Adrenal gland (tissue), 9 donors: ENCODE measurements at regions not wholly inside any gene's neighbourhood (a gene's known extent, or its start where the extent isn't known, plus 50 kb on each side); places are given as distances from the start of the nearest gene placed in this dataset.

ENCODE experiments used
- DNase-seq, 7 donors: peaks; one replicate each; pipeline ENCODE4 v3.0.0-alpha.2; 2019 to 2020
- H3K27ac ChIP-seq, 5 donors: fragments of 200-600 bp; sonication (generic) in 4 of 5; 1 replicate in 3 of 5; 2 replicates in 2 of 5; pipeline versions ENCODE4 v1.5.1 to v1.8.0; 2016 to 2020; ENCODE audit warnings: mild to moderate bottlenecking in 1 of 5
- H3K27me3 ChIP-seq: fragments of 200-600 bp; 2 replicates; pipeline ENCODE4 v1.8.0; 2021
- H3K36me3 ChIP-seq, 2 donors: fragments of 200-600 bp; replicated peaks in 1 of 2; 1 replicate in 1 of 2; 2 replicates in 1 of 2; pipeline versions ENCODE4 v1.5.1 to v1.8.0; 2018 to 2022
- H3K4me1 ChIP-seq, 2 donors: fragments of 200-600 bp; replicated peaks in 1 of 2; 1 replicate in 1 of 2; 2 replicates in 1 of 2; pipeline versions ENCODE4 v1.5.1 to v1.8.0; 2018 to 2021
- H3K4me3 ChIP-seq, 4 donors: fragments of 200-600 bp; sonication (generic) in 3 of 4; one replicate each; pipeline ENCODE4 v1.5.1; 2016 to 2018
- H3K9me3 ChIP-seq, 3 donors: fragments of 200-600 bp; sonication (generic) in 1 of 3; replicated peaks in 1 of 3; 1 replicate in 2 of 3; 2 replicates in 1 of 3; pipeline versions ENCODE4 v1.5.1 to v1.8.0; 2016 to 2021
- CTCF ChIP-seq, 6 experiments: fragments of 450-650 bp in 4 of 6; fragments of 200-600 bp in 2 of 6; sonication (generic) in 1 of 6; IDR thresholded peaks; 1 replicate in 5 of 6; 2 replicates in 1 of 6; pipeline versions ENCODE4 v1.5.1 to v1.8.0; 2016 to 2021; ENCODE audit warnings: antibody characterized with exemption in 6 of 6, mild to moderate bottlenecking in 2 of 6, moderate library complexity in 1 of 6
- POLR2A ChIP-seq, 2 donors: fragments of 450-650 bp; IDR thresholded peaks; one replicate each; pipeline ENCODE4 v1.6.1; 2017; ENCODE audit warnings: antibody characterized with exemption in 2 of 2, mild to moderate bottlenecking in 2 of 2, moderate library complexity in 1 of 2
- WGBS, 4 donors: extraction: QIAGEN DNeasy Blood & Tissue Kit in 2 of 4; methylation state at CpG; one replicate each; pipeline versions ENCODE4 v1.1.5 to v1.1.7; 2013 to 2017; 5-methylcytosine and 5-hydroxymethylcytosine counted together
- intact Hi-C, 2 donors: fragments of 100-400 bp; cut with DNase I; formaldehyde crosslinking; loops; one replicate each; pipeline versions ENCODE4 v1.14.1 to v1.15.0; 2022 to 2023
- donor health status: healthy with polysubstance abuse.
- donor health status: Bipolar disorder and iron deficiency.
- donor health status: DM: yes; HTN: yes; CAD: no.
- donor health status: DM: no; HTN: no; CAD: no.
- donor health status: DM: no; HTN: no; CAD: no.

DNA sequence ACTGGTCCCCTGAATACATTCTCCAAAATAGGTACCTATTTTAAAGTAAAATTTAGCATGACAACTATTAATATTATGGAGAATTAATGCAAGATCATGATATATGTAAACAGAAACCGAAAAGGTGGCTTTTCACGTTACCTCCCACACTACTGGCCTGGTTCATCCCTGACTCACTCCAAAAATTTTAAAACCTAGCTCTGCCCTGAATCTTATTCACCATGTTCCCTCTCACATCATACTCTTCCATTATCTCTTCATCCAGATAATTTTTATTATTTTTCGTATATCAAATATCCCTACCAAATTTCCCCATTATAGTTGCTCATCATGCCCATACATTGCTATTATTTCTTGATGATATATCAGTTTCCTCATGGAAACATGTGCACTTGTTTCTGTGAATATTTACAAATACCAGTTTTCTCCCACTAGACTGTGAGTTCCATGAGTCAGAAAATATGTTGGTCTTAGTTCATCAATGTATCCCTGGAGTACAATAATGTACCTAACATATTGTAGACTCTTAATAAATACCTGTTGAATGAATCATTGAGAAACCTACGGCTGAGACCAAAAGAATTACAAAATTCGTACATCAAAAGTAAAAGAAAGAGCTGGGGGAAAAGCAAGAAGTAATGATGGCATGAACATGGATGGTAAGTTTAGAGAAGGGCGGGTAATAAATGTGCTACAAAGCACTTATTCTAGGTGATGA is 360.1 kb upstream of the CHAC2 start:
- Histone ChIP-seq H3K9me3 (no peaks in the 10 kb centered on the region), H3K36me3 (no peaks in the 10 kb centered on the region), H3K4me1 (no peaks in the 10 kb centered on the region), H3K27ac (no peak overlapping the region), H3K27me3 (no peaks in the 10 kb centered on the region), H3K4me3 (no peak overlapping the region)
- TF ChIP-seq CTCF (IDR thresholded peaks at IDR 0.05) (no peak), POLR2A (IDR thresholded peaks at IDR 0.05) (no peak)
- WGBS, 4 donors: 73 to 85% (median 79%) methylated on average over 6 of the region's 6 CpGs
- DNase-seq: no peak
- intact Hi-C loops: no loop called here

- Histone ChIP-seq H3K9me3 (no peaks in the 10 kb centered on the region), H3K27me3 (no peaks in the 10 kb centered on the region), H3K27ac (no peak overlapping the region), H3K4me1 (no peaks in the 10 kb centered on the region), H3K36me3 (no peaks in the 10 kb centered on the region), H3K4me3 (no peak overlapping the region)
- WGBS, 4 donors: 62 to 76% (median 65%) methylated on average over 4 of the region's 4 CpGs
- DNase-seq: no peak
- TF ChIP-seq POLR2A (IDR thresholded peaks at IDR 0.05): no peak
- no peak for TF ChIP-seq CTCF (IDR thresholded peaks at IDR 0.05)
- intact Hi-C loops: no loop called here
These were observed 363.7 kb upstream of the CHAC2 start for GRCh38 chr2:53403792-53404413.

- no peak for DNase-seq
- H3K4me3 ChIP-seq: no peak overlapping the region
- H3K27me3 ChIP-seq: no peaks in the 10 kb centered on the region
- H3K36me3 ChIP-seq: no peaks in the 10 kb centered on the region
- no peaks in the 10 kb centered on the region for H3K9me3 ChIP-seq
- intact Hi-C loops: no loop called here
- H3K4me1 ChIP-seq: no peaks in the 10 kb centered on the region
- TF ChIP-seq CTCF (IDR thresholded peaks at IDR 0.05) (no peak), POLR2A (IDR thresholded peaks at IDR 0.05) (no peak)
- H3K27ac ChIP-seq: no peak overlapping the region
These were observed 370.5 kb upstream of the CHAC2 start for GRCh38 chr2:53397085-53397484.

- H3K36me3 ChIP-seq: no peaks in the 10 kb centered on the region
- H3K4me3 ChIP-seq: no peak overlapping the region
- TF ChIP-seq POLR2A (IDR thresholded peaks at IDR 0.05) (no peak), CTCF (IDR thresholded peaks at IDR 0.05) (no peak)
- H3K4me1 ChIP-seq: no peaks in the 10 kb centered on the region
- H3K9me3 ChIP-seq: no peaks in the 10 kb centered on the region
- no peak overlapping the region for H3K27ac ChIP-seq
- intact Hi-C loops: no loop called here
- no peaks in the 10 kb centered on the region for H3K27me3 ChIP-seq
- no peak for DNase-seq
These were observed 386.3 kb upstream of the CHAC2 start for GRCh38 chr2:53381271-53381670.
